ENCODE measurements at regions not wholly inside any gene's neighbourhood (a gene's known extent, or its start where the extent isn't known, plus 50 kb on each side); places are given as distances from the start of the nearest gene placed in this dataset.

- no peaks in the 10 kb centered on the region for H3K36me3 Mint-ChIP-seq (ENCODE audit: low read depth)
- no peak overlapping the region for H3K4me3 Mint-ChIP-seq
- H3K9me3 Mint-ChIP-seq = no peaks in the 10 kb centered on the region
- no peaks in the 10 kb centered on the region for H3K4me1 Mint-ChIP-seq (ENCODE audit: low read depth)
- peaks cover 10% of the 10 kb centered on the region for H3K27me3 Mint-ChIP-seq
- H3K27ac Mint-ChIP-seq = no peak overlapping the region
Measured at GRCh38 chr5:74037321-74037720, 411.3 kb downstream of the ARHGEF28 start.

DNA sequence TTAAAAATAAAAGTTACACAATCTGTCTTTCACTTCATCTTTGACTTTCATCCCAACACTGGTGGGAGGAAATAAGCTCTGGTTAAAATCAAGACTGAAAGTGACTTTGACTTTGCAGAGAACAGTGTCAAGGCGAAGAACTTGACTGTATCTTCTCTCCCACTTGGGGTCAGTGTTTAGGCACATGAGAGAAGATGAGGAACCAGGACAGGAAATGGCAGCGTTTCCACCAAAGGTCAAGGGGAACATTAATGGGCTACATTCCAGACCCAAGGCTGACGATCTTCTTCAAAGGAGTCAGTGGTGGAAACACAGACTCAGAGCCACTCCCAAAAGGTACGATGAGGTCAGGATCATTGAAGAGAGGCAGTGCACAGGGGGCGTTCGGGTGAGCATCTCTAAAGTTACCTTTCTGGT lies 409.5 kb downstream of the ARHGEF28 start:
- H3K4me1 Mint-ChIP-seq (ENCODE audit: low read depth) = no peaks in the 10 kb centered on the region
- H3K9me3 Mint-ChIP-seq = no peaks in the 10 kb centered on the region
- H3K4me3 Mint-ChIP-seq = no peak overlapping the region
- no peak overlapping the region for H3K27ac Mint-ChIP-seq
- H3K27me3 Mint-ChIP-seq = peaks cover 14% of the 10 kb centered on the region
- no peaks in the 10 kb centered on the region for H3K36me3 Mint-ChIP-seq (ENCODE audit: low read depth)

- Mint-ChIP-seq H3K9me3 (no peaks in the 10 kb centered on the region), H3K27me3 (peaks cover 18% of the 10 kb centered on the region), H3K36me3 (ENCODE audit: low read depth) (no peaks in the 10 kb centered on the region), H3K4me3 (no peak overlapping the region), H3K4me1 (ENCODE audit: low read depth) (no peaks in the 10 kb centered on the region), H3K27ac (no peak overlapping the region)
Measured at GRCh38 chr5:74034733-74035132, 408.7 kb downstream of the ARHGEF28 start.

DNA sequence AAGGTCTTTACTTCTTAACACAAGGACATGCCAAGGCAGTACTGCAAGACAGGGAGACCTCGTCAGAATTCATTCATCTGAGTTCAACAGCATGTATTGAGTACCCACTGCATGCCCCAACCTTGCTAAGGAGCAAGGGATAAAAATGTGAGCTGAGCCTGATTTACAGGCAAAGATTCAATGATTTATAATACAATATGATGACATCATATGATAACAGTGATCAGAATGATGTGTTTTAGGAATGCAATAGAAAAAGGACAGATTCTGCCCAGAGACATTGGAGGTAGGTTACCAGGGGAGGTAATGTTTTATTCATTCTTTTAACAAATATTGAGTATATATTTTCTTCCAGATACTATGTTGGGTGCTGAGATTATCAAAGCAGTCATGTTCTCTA lies 406.6 kb downstream of the ARHGEF28 start:
- Mint-ChIP-seq H3K27ac (no peak overlapping the region), H3K4me3 (no peak overlapping the region), H3K36me3 (ENCODE audit: low read depth) (no peaks in the 10 kb centered on the region), H3K4me1 (ENCODE audit: low read depth) (no peaks in the 10 kb centered on the region), H3K9me3 (no peaks in the 10 kb centered on the region), H3K27me3 (peaks cover 18% of the 10 kb centered on the region)

DNA sequence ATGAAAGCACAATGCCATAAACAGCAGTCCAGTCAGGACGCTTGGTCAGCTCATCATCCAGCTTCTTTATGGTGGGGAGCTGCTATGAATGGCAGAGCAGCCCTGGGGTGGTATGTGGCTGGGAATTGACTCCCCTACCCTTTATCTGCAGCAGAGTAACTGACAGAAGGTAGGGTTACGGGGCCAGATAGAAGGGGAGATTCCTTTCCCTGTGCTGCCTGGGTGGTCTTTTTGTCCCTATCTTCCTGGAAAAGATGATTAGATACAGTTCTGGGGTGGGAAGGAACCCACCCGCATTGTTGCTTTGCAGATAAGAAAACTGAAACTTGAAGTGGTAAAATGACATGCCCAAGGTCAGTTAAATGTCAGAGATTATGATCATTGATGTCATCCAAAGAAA lies 405.5 kb downstream of the ARHGEF28 start:
- Mint-ChIP-seq H3K27me3 (peaks cover 18% of the 10 kb centered on the region), H3K4me1 (ENCODE audit: low read depth) (no peaks in the 10 kb centered on the region), H3K9me3 (no peaks in the 10 kb centered on the region), H3K4me3 (no peak overlapping the region), H3K36me3 (ENCODE audit: low read depth) (no peaks in the 10 kb centered on the region), H3K27ac (no peak overlapping the region)

- H3K4me1 Mint-ChIP-seq (ENCODE audit: low read depth) = no peaks in the 10 kb centered on the region
- H3K27ac Mint-ChIP-seq = no peak overlapping the region
- H3K4me3 Mint-ChIP-seq = no peak overlapping the region
- no peaks in the 10 kb centered on the region for H3K9me3 Mint-ChIP-seq
- H3K36me3 Mint-ChIP-seq (ENCODE audit: low read depth) = no peaks in the 10 kb centered on the region
- H3K27me3 Mint-ChIP-seq = peaks cover 17% of the 10 kb centered on the region
Measured at GRCh38 chr5:74030821-74031220, 404.8 kb downstream of the ARHGEF28 start.

DNA sequence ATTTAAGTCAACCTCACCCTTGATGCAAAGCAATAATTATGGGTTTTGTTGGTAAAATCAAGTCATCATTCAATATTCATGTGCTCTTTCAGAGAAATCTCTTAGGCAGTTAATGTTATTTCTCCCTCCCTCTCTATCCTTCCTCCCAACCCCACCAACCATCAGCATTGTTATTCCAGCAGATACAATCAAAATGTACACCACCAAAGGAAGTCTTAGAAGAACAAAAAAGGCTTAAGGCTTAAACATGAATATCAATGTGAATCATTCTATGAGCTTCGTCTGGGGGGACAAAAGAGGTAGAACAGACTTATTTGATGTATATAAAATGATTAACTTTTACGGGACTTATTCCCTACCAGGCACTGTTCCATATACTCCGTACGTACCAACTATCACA lies 404.4 kb downstream of the ARHGEF28 start:
- Mint-ChIP-seq H3K36me3 (ENCODE audit: low read depth) (no peaks in the 10 kb centered on the region), H3K9me3 (no peaks in the 10 kb centered on the region), H3K4me3 (no peak overlapping the region), H3K27me3 (peaks cover 18% of the 10 kb centered on the region), H3K27ac (no peak overlapping the region), H3K4me1 (ENCODE audit: low read depth) (no peaks in the 10 kb centered on the region)

DNA sequence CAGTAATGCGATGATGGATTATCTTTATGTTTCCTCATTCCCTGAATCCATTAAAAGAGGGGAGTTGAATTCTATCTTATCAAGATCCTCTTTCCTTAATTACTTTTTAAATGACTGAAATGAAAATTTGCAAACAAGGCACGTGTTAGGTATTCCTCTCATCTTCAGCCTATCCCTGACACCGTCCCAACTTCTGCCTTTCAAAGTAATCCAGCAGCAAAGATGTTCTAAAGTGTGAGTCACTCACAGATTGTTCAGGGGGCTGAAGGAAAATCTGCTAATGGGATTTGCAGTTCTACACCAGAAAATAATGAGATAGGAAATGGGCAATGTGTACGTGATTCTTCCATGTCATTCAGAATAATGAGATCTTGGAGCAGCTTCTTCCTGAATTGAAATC lies 403.0 kb downstream of the ARHGEF28 start:
- Mint-ChIP-seq H3K27ac (no peak overlapping the region), H3K4me1 (ENCODE audit: low read depth) (no peaks in the 10 kb centered on the region), H3K27me3 (peaks cover 18% of the 10 kb centered on the region), H3K36me3 (ENCODE audit: low read depth) (no peaks in the 10 kb centered on the region), H3K4me3 (no peak overlapping the region), H3K9me3 (no peaks in the 10 kb centered on the region)

DNA sequence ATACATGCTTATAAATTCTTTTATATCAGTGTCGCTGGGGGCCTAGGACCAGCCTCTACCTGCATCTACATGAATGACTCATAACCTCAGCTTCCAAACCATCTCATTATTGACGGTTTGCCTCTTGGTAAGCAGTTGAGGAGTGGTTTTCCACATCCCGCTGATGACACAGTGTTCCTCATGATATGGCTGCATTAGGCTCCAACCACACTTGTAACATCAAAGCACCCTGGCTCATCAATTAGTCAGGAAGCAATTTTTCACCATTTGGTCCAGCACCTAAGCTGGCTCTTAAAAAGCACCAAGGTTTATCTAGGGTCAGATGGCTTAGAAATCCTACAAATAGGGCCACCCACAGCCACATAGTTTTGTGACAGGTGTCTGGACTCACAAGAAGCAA lies 402.4 kb downstream of the ARHGEF28 start:
- Mint-ChIP-seq H3K27ac (no peak overlapping the region), H3K36me3 (ENCODE audit: low read depth) (no peaks in the 10 kb centered on the region), H3K4me3 (no peak overlapping the region), H3K27me3 (peaks cover 22% of the 10 kb centered on the region), H3K9me3 (no peaks in the 10 kb centered on the region), H3K4me1 (ENCODE audit: low read depth) (no peaks in the 10 kb centered on the region)

- no peak overlapping the region for H3K4me3 Mint-ChIP-seq
- H3K9me3 Mint-ChIP-seq = no peaks in the 10 kb centered on the region
- H3K4me1 Mint-ChIP-seq (ENCODE audit: low read depth) = no peaks in the 10 kb centered on the region
- no peak overlapping the region for H3K27ac Mint-ChIP-seq
- H3K36me3 Mint-ChIP-seq (ENCODE audit: low read depth) = no peaks in the 10 kb centered on the region
- H3K27me3 Mint-ChIP-seq = peaks cover 26% of the 10 kb centered on the region
Measured at GRCh38 chr5:74027732-74028338, 401.8 kb downstream of the ARHGEF28 start.

DNA sequence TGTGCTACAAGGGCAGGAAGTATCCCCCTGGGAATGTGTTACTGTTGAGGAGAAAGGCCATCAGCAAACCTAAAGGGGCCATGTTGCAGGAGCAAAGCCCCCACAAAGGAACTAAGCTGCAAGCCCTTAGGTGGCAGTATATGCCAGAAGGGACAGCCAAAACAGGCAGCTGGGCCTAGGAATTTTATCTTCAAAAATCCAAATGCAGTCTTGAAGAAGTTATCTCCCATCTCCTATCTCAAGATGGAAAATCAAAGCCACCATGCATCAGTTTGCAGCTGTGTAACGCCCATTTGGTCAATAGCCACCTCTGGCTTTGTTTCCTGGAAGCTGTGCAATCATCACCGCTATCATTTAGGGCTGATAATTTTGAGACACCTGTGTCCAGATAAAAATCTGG lies 400.3 kb downstream of the ARHGEF28 start:
- H3K27me3 Mint-ChIP-seq = peaks cover 23% of the 10 kb centered on the region

DNA sequence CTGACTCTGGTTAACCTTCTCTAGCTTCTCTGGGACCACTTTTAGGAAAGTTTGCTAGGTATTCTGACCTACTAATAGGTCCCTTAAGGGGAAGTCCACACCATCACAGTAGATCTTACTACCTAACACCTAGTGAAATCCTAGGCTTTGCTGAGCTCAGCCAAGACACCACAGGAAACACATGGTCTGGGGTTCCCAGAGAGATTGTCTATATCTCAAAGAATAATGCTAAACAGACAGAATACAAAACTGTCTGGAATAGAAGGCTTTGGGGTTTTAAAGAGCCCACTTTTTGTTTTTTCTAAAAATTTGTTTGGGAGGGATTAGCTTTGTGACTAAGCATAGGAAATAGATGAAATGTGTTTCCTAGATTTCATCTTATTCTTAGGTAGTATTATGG lies 395.1 kb downstream of the ARHGEF28 start:
- H3K36me3 Mint-ChIP-seq (ENCODE audit: low read depth) = no peaks in the 10 kb centered on the region
- peaks cover 32% of the 10 kb centered on the region for H3K27me3 Mint-ChIP-seq
- H3K4me3 Mint-ChIP-seq = no peak overlapping the region
- no peaks in the 10 kb centered on the region for H3K9me3 Mint-ChIP-seq
- no peak overlapping the region for H3K27ac Mint-ChIP-seq
- no peaks in the 10 kb centered on the region for H3K4me1 Mint-ChIP-seq (ENCODE audit: low read depth)

More for the DNA sequence above, 400.3 kb downstream of the ARHGEF28 start:
- Mint-ChIP-seq H3K27ac (no peak overlapping the region), H3K4me1 (ENCODE audit: low read depth) (no peaks in the 10 kb centered on the region), H3K36me3 (ENCODE audit: low read depth) (no peaks in the 10 kb centered on the region), H3K4me3 (no peak overlapping the region), H3K9me3 (no peaks in the 10 kb centered on the region)

- Mint-ChIP-seq H3K4me1 (ENCODE audit: low read depth) (no peaks in the 10 kb centered on the region), H3K4me3 (no peak overlapping the region), H3K36me3 (ENCODE audit: low read depth) (no peaks in the 10 kb centered on the region), H3K27me3 (peaks cover 29% of the 10 kb centered on the region), H3K9me3 (no peaks in the 10 kb centered on the region), H3K27ac (no peak overlapping the region)
Measured at GRCh38 chr5:74020503-74020902, 394.5 kb downstream of the ARHGEF28 start.

- Mint-ChIP-seq H3K27ac (no peak overlapping the region), H3K4me1 (ENCODE audit: low read depth) (no peaks in the 10 kb centered on the region), H3K27me3 (peaks cover 29% of the 10 kb centered on the region), H3K9me3 (no peaks in the 10 kb centered on the region), H3K4me3 (no peak overlapping the region), H3K36me3 (ENCODE audit: low read depth) (no peaks in the 10 kb centered on the region)
Measured at GRCh38 chr5:74019923-74020322, 393.9 kb downstream of the ARHGEF28 start.

- Mint-ChIP-seq H3K36me3 (ENCODE audit: low read depth) (no peaks in the 10 kb centered on the region), H3K27me3 (peaks cover 26% of the 10 kb centered on the region), H3K27ac (no peak overlapping the region), H3K4me1 (ENCODE audit: low read depth) (no peaks in the 10 kb centered on the region), H3K4me3 (no peak overlapping the region), H3K9me3 (no peaks in the 10 kb centered on the region)
Measured at GRCh38 chr5:74017786-74018211, 391.8 kb downstream of the ARHGEF28 start.

DNA sequence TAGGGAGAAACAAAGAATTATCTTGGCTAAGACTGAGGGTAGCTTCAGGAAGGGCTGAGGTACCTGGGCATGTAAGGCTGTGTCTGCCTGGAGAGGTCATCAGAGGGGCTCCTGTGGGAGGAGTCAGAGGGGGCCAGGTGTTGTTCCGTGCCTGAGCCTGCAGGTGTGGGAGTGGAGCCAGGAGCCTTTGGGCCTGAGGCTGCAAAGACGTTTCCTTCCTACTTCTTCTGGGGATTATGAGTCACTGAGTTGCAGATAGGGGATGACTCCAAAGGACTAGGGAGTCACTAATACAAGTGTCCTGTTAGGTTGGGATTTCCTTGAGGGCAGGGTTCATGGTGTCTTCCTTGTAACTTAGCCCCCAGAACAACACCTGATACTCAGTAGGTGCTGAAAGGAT lies 391.1 kb downstream of the ARHGEF28 start:
- H3K27me3 Mint-ChIP-seq = peaks cover 22% of the 10 kb centered on the region
- H3K4me3 Mint-ChIP-seq = no peak overlapping the region
- H3K9me3 Mint-ChIP-seq = no peaks in the 10 kb centered on the region
- no peak overlapping the region for H3K27ac Mint-ChIP-seq
- no peaks in the 10 kb centered on the region for H3K36me3 Mint-ChIP-seq (ENCODE audit: low read depth)
- H3K4me1 Mint-ChIP-seq (ENCODE audit: low read depth) = no peaks in the 10 kb centered on the region

Measured in stimulated activated naive CD8-positive, alpha-beta T cell treated with anti-CD3 and anti-CD28 coated beads, Interleukin-15, Interleukin-2, amounts not matched to agents 100 ng/mL and 50 ng/mL, for 24 hours (primary cell).